ENCODE measurements at regions not wholly inside any gene's neighbourhood (a gene's known extent, or its start where the extent isn't known, plus 50 kb on each side); places are given as distances from the start of the nearest gene placed in this dataset.
"Not testable (repeated sequence)": the region's sequence is repeated elsewhere in the genome, so short reads cannot be mapped to it uniquely, and the experiment has no call there.

DNA sequence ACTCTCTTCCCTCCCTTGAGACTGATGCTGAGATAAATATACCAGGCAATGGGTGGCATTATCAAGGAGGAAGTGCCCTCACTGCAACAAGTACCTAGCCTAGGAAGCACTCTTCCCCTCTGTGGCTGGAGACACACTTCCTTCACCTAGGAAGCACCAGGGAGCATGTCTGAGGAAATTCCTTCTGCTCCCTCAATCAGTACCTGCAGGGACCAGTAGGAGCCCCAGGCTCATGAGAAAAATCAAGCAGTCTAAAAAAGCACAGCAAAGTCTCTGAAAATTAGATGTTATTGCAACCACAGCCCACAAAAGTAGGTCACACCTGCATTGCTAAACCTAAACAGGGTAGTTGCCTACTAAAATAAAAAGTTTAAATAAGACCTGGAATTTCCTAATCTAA, 78.2 kb upstream of the TRPM1 start:
- DNase-seq, result peak in 2 of 4 experiments; percentile 7 to 16

DNA sequence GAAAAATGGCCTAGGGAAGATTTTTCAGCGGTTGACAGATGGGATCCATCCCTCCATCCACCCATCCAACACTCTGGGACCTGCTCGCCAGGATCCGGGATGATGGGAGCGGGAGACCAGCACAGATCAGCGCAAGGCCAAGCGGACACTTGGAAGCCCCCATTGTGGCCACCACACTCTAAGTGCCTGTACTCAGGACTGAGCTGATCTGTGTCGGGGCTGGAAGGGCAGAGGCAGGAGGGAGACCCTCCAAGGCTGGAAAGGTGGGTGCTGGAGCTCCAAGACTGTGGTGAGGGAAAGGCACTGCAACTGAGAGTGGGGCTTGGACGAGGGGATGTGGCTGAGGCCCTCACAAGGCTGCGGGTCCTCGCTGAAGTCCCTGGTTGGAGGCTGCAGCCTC, 91.8 kb upstream of the TRPM1 start:
- DNase-seq, result no peak

DNA sequence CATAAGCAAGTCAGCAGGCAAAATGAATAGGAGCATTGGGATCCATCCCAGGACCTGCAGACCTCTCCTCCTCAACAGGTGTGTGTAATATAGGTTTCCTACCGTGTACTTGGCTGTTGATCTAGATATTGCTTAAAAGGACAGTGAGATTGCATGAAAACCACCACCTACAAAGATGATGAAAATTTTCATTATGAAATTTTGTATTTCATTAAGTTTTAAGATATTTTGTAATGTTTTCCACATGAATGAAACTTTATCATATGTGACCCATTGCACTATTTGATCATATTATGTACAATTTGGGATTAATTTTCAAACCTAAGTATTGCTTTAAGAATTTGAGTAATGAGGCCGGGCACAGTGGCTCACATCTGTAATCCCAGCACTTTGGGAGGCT, 94.3 kb upstream of the TRPM1 start:
- DNase-seq, result peak in 2 of 4 experiments; percentile 42 to 48

DNA sequence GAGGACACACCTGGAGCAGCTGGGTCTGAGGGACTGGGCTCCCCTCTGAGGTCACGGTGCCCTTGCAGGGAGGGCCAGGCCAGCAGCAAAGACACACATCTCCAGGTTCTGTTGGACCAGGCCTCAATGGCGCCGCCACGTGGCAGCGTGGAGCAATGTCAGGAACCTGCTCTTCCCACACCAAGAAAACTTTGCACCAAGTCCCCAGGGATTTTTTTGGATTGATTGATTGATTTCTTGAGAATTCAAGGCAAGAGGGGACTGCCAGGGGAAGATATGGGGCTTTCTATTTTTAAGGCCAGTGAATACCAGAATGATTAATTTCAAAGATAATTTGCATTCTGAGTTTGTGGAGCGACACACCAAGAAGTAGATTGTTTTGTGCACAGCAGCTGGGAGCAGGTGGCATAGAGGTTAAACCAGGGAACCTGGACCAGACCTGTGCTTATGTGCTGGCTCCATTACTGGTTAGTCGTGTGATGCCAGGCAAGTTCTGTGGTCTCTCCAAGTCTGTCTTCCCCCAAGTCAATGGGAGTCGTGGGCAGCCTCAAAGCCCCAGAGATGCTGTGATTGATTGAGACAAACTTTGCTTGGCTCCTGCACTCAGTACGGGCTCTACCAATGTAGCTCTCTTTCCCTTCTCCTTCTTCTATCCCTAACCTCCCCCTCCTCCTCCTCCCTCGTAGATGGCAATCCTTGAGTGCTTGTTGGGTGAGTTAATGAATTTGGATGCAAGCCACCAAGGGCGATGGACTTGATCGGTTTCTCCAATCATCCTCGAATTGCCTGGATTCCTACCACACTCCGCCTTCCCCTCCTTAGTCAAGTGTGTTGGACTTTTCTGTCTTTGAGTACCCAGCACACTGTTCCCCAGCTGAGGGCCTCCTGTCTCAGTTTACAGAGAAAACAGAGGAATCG, 96.2 kb upstream of the TRPM1 start:
- DNase-seq, result peak; percentile 51 to 80 (median 60)

DNA sequence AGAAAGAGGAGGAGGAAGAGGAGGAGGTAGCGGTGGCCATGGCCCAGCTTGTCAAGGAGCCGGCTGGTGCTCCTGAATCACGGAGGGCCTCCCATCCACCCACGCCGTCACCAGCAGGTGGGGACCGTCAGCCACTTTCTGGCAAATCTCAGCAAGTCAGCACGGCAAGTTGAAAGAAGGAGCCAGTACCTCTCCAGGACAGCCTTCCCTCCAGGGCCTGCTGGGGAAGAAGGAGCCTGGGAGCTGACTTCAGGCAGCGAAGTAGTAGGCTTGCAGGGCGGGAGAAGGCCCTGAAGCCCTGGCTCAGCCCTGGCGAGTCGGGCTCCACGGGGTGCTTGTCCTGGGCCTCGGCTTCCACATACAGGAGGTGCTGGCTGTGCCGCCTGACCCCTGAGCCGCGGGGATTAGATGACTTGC, 99.2 kb upstream of the TRPM1 start:
- peak; percentile 45 to 78 (median 60) for DNase-seq

DNA sequence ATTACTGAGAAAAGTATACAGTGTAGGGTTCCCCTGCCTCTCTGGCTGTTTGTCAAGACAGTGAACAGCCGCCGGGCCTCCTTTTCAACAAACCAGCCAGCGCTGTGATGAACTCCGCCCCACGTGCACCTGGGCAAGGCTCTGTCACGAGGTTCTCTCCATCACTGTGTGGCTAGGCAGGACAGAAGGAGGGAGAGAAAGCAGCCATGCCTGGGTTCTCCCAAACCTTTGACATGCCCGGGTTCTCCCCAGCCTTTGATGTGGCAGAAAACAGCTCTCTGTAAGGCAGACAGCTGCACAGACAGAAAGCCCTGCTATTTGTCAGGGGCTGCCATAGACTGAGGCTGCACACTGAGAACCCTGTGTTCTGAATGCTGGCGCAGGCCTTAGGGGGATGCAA, 101.4 kb upstream of the TRPM1 start:
- no peak for DNase-seq

DNA sequence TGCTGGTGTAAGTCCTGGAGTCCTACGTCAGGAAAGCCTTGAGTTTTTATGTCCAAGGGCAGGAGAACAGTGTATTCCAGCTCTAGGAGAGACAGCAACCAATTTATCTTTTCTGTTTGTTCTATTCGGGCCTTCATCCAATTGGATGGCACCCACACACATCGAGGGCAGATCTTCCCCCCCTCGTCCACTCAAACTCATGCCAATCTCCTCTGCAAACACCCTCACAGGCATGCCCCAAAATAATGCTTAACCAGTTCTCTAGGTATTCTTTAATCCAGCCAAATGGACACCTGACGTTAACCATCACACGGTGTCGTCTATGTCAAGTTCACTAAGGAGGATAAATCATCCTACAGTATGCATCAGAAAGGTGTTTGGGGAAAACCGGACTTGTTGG, 102.5 kb upstream of the TRPM1 start:
- DNase-seq, result no peak

DNA sequence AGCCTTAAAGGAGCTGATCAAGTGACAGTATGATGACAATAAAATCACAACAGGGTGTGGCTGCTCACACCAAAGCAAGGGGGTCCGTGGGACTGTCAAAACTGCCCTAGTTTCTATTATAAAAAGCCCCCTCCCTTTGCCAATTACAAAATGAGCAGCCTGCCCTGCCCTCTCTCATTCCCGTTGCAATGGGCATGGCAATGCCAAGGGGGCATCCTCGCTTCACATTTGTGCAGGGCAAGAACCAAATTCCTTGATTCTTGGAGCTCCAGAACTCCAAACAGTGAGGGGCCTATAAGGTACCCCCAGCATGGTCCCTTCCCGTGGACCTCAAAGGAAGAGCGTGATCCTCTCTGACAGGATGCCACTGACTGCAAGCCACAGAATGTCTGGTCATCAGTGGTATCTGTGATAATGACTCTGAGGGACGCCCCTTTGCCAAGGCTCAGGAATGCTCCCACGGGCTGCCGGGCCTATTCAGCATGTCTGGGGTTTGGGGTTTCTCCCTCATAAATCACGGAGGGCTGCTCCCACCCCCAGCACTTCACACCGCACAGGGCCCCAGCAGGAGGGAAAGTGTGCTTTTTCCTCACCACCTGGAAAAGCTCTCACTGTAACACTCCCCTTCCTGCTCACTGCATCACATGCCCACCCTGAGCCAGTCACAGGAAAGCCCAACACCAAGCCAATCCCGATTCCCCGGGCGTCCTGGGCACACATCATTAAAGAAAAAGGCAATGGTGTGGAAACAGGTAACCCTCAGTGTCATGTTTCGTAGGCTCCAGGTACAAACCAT, 105.1 kb upstream of the TRPM1 start:
- no peak for DNase-seq

DNA sequence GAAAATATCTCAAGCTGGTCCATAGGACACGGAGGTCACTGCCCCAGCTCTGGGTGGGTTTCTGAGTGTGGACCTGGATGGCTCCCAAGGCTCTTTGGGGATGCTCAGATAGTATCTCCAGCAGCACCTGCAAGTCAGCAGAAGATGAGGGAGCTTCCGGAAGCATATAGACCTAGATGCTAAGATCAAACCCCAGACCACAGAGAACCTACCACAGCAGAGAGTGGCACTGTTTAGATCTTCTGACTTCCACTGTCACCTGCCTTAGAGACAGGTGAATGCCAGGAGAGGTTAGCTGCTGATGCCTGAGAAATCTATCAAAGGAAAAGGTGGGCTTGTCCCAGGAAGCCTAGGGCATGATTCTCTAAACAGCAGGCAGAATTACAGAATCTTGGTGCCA, 105.7 kb upstream of the TRPM1 start:
- no peak for DNase-seq

DNA sequence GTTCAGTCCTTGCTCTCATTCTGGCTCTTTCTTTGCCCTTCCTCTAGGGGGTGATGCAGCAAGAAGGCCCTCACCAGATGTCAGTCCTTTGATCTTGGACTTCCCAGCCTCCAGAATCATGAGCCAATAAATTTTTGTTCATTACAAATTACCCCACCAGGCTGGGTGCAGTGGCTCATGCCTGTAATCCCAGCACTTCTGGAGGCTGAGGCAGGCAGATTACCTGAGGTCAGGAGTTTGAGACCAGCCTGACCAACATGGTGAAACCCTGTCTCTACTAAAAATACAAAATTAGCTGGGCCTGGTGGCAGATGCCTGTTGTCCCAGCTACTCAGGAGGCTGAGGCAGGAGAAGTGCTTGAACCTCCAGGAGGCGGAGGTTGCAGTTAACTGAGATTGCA, 106.3 kb upstream of the TRPM1 start:
- DNase-seq, result not testable (repeated sequence)

DNA sequence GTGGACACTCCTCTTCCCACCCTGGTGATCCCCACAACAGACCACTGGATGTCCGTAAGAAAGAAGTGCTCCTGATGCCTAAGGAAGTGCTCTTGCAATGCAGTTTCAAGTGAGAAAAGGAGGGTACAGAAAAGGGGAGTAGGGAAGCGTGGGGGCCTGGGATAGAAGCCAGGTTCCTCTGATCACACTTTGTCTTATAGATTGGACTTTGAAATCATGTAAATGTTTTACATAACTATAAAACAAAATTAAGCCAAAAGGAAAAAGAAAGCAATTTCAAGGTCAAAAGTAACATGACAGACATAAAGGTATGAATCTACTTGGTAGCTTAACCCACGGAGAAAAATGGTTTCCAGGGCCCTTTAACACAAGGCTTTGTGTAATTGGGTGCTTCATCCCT, 107.3 kb upstream of the TRPM1 start:
- DNase-seq, result no peak

DNA sequence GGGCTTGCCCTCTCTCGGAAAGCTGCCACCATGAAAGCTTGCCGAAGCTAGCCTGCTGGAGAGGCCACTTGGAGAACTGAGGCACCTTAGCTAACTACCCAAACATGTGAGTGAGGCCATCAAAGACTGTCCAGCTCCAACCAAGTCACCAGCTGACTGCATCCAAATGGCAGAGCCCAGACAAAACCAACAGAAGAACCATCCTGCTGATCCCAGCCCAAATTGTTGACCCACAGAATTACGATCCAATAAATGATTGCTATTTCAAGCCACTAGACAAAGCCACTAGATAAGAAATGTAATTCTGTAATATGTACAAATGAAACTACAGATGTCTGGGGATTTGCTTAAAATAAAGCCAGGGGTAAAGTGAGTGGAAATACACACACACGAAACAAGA, 109.8 kb upstream of the TRPM1 start:
- no peak for DNase-seq

DNA sequence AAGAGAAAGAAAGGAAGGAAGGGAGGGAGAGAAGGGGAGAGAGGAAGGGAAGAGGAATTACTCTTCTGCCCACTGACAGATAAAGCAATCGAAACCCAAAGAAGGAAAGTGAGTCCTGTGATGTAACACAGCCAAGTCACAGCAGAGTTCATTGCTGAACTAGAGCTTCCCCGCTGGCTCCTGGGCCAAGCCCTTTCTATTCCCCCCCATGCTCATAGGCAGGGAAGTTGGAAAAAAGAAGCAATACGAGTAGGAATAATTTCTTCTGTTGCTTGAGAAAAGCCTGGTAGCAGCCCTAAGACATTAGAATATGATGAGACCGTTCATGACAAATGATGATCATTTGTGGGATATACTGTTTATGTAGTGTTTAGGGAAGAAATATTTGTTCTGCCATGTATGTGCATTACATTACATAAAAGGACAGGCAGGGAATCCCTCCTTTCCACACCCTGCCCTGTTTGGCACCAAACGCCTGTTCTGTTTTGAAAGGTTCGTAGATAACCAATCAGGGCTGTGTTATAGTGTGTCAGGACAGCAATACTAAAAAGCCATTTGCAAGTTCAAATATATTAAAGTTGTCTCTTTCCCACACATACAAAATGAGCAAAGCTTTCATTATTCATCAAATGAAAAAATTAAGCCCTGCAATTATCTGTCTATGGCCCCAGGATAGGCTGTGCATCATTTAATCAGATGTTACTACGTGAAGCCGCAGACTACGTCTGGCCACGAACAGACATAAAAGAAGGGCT, 111.0 kb upstream of the TRPM1 start:
- DNase-seq, result peak; percentile 64 to 87 (median 83)

DNA sequence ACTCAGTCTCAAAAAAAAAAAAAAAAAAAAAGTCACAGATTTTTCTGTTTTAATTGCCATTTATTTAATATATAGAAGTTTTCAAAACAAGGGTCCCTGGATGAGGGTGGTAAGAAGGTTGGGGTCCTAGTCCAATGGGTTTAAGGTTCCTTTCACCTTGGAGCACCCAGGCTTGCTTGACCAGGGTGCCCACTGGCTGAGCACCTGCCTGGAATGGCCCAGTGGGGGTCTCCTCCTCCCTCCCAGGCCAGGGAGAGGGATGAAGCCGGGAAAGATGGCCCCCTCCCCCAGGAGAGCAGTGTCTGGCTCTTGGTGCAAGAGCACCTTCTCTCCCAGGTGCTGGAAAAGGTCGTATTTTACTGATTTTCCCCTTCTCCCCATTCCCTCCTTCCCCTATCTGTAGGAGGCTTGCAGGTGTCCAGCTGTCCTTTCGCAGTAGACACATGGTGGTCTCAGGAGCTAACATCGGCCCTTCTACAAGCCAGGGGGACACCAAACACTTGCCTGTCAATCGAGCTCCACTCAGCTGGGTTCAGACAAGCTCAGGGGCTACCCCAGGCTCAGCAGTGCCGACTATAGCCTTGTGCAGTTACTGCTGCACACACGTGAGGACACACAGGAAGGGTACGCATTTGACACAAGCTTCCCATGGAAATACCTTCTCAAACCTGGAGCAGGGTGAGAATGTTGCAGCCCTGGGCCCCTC, 112.3 kb upstream of the KLF13 start:
- no peak for DNase-seq

DNA sequence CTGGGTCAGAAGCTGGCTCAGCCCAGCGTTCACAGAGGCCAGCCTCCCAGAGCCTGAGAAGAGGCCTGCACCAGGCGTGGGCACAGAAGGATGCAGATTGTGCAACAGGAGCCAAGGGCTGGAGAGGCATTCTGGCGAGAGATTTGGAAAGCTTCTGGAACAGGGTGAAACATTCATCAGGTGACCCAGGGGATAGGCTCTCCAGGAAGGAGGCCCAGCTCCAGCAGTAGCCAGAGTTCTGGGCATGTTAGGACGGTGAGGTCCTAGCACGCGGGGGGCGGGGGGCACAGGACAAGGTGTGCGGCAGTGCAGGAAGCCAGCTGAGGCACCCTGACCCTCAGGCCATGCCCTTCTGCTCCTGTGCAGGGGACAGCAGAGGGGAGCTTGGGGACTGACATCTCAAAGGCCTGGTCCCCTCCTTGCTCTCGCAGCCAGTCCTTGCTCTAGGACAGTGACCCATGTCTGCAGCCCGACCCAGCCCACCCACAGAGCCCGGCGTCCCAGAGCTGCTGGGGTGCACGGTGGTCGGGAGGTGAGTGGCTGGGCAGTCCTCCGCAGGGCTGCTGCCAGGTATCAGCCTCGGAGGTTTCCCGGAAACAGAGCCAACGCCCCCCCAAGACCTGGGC, 111.7 kb upstream of the KLF13 start:
- peak; percentile 70 to 89 (median 86) for DNase-seq

DNA sequence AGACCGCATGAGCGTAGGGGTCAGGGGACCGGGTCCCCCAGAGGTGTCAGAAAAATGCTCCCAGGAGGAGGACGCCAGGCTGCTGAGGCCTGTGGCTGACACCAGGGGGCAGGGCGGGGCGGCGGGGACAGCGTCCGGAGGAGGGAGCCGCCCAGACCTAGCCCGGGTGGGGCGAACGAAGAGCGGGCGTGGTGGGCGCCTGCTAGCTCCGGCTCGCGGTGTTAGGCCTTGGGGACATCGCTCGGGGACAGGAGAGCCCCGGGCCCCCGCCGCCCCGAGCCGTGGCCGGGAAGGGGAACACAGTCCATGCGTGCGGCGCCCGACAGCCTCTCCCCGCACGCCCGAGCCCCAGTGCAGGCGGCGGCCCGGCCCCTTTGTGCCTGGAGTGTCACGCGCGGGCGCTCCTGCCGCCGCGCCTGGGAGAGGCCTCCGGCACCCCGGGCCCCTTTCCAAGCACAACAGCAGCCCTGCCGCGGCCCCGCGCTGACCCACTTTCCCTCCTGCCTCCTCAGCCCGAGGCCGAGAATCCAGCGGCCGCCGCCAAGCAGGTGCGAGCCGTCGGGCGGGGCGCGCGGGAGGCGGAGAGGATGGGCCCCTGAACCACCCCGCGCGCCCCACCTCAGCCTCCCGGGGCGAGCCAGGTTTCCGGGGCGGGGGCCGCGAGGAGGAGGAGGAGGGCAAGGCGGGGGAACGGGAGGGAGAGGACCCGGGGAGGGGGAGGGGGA, 111.0 kb upstream of the KLF13 start:
- DNase-seq, result peak; percentile 83 to 95 (median 90)

DNA sequence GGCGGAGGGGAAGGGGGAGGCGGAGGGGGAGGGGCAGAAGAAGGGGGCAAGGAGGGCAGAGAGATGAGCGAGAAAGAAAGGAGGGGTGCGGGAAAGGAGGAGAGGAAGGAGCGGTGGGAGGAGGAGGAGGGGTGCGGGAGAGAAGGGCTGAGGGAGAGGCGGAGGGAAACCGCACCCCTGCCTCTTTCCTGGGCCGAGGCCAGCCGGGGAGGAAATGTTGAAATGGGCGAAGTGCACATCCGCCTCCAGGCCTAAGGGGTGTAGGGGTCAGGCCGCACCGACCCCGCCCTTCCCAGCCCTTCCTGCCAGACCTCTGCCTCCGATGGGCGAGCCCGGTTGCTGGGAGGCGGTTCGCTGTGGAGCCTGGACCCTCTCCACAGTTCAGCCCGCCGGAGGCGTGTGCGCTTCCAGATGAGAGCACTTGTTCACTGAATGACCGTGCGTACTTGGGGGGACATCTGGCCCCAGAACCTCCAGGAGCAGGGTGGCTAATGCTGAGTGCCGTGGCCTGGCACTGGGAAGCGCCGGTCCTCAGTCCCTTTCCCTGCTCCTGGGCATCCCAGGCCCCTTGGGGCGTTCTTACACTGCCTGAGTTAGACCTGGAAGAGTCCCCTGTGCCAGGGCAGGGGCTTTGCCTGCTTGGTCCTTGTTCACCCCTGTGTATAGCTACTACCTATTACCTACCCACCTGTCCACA, 110.3 kb upstream of the KLF13 start:
- DNase-seq, result peak; percentile 90 to 97 (median 94)

DNA sequence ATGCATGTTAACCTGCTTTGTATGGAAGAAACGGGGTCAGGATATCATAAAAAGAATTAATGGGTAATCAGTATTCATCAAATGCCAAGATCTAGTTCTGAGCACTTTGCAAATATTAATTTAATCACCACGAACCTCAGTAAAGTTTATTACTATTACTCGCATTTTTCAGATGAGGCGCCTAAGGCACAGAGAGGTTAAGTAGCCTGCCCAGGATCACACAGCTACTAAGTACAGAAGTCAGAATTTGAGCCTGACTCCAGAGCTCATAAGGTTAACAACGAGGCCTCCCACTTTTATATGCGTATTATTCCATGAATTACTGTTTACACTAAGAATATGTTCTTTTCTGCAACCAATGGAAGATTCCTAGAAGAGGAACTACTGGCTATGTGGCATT, 109.6 kb upstream of the KLF13 start:
- DNase-seq, result no peak

DNA sequence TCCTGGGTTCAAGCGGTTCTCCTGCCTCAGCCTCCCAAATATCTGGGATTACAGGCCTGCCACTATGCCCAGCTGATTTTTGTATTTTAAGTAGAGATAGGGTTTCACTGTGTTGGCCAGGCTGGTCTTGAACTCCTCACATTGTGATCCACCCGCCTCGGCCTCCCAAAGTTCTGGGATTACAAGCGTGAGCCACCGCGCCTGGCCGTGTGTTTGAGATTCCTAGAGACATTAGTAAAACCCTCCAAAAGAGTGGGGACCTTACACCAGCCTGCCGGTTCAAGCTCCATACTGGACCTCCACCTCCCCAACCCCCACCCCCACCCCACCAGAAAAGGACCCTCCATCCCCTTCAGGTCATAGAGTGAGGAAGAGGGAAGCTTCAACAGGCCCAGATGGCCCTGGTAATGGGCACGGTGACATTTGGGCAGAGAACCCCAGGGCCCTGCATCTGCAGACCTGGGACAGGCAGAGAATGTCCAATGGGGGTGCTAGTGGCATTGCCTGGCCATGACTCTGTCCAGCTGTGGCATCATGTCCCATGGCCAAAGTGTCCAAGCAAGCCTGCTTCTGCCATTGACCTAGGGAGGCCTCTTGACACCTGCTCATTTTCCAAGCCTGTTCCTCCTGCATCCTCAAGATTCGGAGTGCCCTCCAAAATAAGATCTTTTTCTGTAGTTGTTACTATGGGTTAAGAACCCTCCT, 108.9 kb upstream of the KLF13 start:
- DNase-seq, result no peak

DNA sequence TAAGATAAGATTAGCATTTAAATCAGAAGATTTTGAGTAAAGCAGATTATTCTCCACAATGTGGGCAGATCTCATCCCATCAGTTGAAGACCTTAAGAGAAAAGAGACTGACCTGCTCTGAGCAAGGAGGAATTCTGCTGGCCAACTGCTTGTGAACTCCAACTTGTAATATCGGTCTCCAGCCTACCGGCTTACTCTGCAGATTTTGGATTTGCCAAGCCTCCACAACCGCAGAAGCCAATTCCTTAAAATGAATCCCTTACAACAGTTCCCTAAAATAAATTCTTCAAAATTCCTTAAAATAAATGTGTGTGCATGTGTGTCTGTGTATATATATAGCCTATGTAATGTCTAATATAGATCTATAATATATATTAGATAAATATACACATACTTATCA, 107.4 kb upstream of the KLF13 start:
- peak; percentile 30 to 63 (median 53) for DNase-seq
